AG09309 (cell line): ENCODE measurements at regions not wholly inside any gene's neighbourhood (a gene's known extent, or its start where the extent isn't known, plus 50 kb on each side); places are given as distances from the start of the nearest gene placed in this dataset.

Experiments used
- DNase-seq: peaks from one replicate; pipeline ENCODE4 v3.0.0-alpha.2; 2010; ENCODE audit warnings: low read depth
- H3K4me3 ChIP-seq: 2 replicates; pipeline ENCODE4 v1.5.1; 2011; ENCODE audit warnings: mild to moderate bottlenecking, low read depth, low read length, moderate library complexity; ENCODE audit not compliant: control insufficient read depth
- TF ChIP-seq, protein P1 (sequence below): IDR thresholded peaks from 2 replicates; pipeline ENCODE4 v1.5.1; 2011; ENCODE audit warnings: mild to moderate bottlenecking, low read depth, low read length, inconsistent platforms; ENCODE audit not compliant: insufficient read depth, control insufficient read depth; ENCODE audit errors: missing control alignments

DNA sequence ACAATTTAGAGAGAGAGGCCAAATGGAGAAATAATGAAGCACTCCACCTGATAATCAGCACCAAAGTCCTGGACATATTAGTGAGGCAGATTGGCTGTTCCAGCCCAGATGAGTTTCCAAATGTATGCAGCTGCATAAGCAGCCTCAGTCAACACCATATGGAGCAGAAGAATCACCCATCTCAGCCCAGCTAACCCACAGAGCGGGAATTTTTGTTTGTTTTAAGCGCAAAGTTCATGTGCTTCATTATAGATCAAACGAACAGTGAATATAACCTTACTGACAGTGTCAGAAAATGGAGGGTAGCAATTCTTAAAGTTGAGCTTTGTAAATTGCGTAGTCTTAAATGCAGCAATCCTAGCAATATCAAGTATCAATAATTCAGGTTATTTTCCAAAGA, 234.0 kb upstream of the CEP162 start:
- TF ChIP-seq, protein P1, sequence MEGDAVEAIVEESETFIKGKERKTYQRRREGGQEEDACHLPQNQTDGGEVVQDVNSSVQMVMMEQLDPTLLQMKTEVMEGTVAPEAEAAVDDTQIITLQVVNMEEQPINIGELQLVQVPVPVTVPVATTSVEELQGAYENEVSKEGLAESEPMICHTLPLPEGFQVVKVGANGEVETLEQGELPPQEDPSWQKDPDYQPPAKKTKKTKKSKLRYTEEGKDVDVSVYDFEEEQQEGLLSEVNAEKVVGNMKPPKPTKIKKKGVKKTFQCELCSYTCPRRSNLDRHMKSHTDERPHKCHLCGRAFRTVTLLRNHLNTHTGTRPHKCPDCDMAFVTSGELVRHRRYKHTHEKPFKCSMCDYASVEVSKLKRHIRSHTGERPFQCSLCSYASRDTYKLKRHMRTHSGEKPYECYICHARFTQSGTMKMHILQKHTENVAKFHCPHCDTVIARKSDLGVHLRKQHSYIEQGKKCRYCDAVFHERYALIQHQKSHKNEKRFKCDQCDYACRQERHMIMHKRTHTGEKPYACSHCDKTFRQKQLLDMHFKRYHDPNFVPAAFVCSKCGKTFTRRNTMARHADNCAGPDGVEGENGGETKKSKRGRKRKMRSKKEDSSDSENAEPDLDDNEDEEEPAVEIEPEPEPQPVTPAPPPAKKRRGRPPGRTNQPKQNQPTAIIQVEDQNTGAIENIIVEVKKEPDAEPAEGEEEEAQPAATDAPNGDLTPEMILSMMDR = no peak
- DNase-seq = no peak
- no peak overlapping the region for H3K4me3 ChIP-seq

DNA sequence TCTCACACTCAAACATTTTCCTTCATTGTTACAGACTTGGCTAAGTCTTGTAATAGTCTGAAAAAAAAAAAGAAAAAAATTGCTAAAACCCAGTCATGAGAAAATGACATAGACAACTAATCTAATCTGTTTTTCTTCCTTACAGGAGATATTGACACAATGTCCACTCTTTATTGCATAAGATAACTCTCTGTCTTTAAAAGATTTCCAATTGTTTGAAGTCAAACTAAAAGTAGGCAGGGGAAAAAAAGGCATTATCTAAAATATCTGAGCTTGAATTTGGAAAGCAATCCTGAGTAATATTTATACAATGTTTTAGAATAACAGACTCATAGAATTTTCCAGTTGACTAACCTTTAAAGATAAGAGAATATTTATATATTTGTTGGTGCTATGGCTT, 233.0 kb upstream of the CEP162 start:
- no peak overlapping the region for H3K4me3 ChIP-seq
- DNase-seq = no peak
- TF ChIP-seq, protein P1 = no peak

DNA sequence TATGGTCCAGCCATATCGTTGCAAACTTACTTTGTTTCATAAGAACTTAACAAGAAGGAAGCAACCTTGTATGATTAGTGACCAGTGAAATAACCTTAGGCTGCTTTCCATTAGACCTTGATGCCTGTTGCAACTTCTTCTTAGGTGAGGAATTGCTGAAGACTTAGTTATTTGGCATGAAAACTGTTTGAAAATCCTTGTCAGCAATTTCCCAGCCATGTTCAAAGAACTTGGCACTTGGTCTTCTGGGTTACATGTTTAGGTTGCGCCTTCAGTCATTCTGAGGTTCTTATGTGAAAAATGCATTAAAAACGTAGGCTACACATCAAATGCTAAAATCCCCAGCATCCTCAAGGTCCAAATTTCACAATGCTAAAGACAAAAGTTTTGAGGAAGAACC, 232.0 kb upstream of the CEP162 start:
- TF ChIP-seq, protein P1 = no peak

DNA sequence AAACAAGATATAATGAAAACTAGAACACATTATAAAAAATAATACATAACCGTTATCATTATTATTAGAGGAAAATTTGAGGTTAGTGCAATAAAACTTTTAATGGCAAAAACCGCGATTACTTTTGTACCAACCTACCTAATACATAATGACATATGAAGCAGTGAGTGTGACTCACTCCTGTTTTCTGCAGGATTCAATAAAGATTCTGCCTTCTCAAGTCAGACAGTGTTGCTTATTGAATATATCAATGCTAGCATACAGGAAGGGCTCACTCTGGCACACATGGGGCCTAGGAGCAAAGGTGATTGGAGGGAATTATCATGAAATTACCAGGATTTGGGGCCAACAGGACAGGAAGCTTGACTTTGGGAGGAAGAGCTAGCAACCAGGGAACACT, 230.8 kb upstream of the CEP162 start:
- no peak overlapping the region for H3K4me3 ChIP-seq
- TF ChIP-seq, protein P1 = no peak
- DNase-seq = no peak

More for the DNA sequence above, 232.0 kb upstream of the CEP162 start:
- no peak overlapping the region for H3K4me3 ChIP-seq
- DNase-seq = no peak

DNA sequence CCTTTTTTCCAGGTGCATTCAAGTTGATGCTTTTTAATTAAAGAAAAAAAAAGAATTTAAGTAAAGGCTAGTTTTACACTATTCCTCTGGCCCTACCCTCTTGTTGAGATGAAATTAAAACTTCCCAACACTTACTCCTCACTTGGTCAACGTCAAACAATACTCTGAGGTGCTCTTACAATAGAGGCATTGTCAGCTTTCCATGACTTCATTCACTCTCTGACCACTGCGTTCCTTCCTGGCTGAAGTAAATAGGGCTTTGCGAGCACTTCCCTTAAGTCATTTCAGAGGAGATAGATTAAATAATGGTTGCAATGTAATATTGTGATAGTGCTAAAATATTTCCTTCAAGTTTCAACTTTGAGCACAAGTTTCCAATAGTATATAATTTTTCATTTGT, 229.8 kb upstream of the CEP162 start:
- TF ChIP-seq, protein P1 = no peak
- H3K4me3 ChIP-seq = no peak overlapping the region
- DNase-seq = no peak

DNA sequence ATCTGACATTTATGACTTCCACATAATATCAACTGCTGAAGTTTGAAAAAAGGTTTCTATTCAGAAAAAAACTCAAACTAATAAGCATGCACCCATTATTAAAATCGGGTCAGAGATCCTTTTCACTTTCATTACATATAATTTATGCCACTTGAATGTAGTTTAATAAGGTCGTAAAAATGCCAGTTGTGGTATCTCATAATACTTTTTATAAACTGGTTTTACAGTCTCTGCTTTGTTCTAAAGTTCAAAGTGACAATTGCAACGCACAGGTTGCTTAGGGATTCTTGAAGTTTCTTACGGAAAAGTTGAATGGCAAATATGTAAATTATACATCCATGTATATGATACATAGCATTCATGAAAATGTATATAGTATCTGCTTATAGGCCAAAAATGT, 229.4 kb upstream of the CEP162 start:
- TF ChIP-seq, protein P1 = no peak
- H3K4me3 ChIP-seq = no peak overlapping the region
- DNase-seq = no peak

DNA sequence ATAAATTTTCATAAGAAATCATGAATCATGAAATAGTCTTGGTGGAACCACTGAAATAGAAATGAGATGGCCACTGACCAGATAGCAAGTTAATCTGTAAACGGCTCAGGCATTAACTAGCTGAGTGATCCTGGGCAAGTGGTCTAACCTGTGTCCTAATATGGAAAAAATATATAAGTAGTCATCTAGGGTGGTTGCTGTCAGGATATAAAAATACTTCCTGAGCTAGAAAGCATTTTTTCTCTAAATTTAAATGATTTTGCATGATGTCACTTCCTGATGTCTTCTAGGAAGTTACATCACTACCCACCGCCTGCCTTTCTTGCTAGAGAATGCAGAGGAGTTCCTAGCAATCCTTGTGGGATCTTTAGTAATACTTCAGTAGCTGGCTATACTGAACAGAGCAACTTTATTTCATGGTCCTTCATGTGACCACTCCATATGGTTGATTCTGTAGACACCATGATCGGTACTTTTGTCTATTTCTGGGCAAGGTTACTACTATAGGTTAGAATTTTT, 228.1 kb upstream of the CEP162 start:
- no peak for DNase-seq
- TF ChIP-seq, protein P1 = no peak
- no peak overlapping the region for H3K4me3 ChIP-seq
